Stimulated activated CD8-positive, alpha-beta memory T cell treated with anti-CD3 and anti-CD28 coated beads, Interleukin-2, amount 100 ng/mL, for 48 hours (primary cell): ENCODE measurements at regions not wholly inside any gene's neighbourhood (a gene's known extent, or its start where the extent isn't known, plus 50 kb on each side); places are given as distances from the start of the nearest gene placed in this dataset.

Source experiments
- DNase-seq, 2 donors: peaks; one replicate each; pipeline ENCODE4 v3.0.0-alpha.2; 2020; ENCODE audit warnings: low read depth in 2 of 2

- no peak for DNase-seq
Observed at GRCh38 chr5:40045429-40045828, 620.6 kb upstream of the DAB2 start.

GRCh38 chr5:40043916-40044315, 619.1 kb upstream of the DAB2 start:
- no peak for DNase-seq

GRCh38 chr5:40041452-40041851, 616.7 kb upstream of the DAB2 start:
- DNase-seq = no peak

- no peak for DNase-seq
Observed at GRCh38 chr5:40037713-40038112, 612.9 kb upstream of the DAB2 start.

GRCh38 chr5:40034441-40034840, 609.7 kb upstream of the DAB2 start:
- DNase-seq = no peak

GRCh38 chr5:40033411-40033810, 608.6 kb upstream of the DAB2 start:
- DNase-seq = no peak

DNA sequence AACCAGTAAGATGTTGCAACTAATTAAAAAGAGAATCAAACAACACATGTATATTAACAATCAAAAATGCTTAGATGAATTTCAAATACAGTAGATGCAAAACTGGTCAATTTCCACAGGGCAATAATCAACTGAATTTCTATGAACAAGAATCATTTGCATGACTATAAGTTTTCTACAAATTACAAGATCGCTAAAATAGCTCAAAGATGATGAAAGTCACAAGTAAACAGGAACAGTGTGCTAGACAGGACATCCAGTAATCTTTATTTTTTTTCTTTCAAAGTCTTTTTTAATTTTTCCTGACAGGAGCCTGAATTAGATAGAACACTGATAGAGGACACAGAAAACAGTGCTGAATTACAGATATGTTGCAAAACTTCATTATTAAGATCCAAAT, 608.2 kb upstream of the DAB2 start:
- no peak for DNase-seq

DNA sequence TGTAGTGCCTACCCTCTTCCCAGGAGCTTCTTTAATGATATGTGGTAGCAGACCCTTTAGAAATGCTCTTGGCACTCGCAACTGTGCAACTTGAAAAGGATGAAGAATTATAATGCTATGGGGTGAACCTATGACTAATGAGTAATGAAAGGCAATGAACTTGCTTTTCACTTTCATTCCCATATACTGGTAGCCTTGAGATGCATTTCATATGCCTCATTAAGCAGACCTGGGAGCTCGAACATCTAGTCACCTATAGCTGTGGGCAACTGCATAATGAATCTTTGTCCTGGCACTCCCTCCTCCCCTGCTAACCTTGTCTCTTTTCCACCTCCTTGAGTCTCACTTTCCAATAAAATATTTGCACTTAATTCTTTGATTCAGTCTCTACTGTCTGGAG, 605.9 kb upstream of the DAB2 start:
- DNase-seq = no peak

- no peak for DNase-seq
Observed at GRCh38 chr5:40029711-40030495, 605.1 kb upstream of the DAB2 start.

GRCh38 chr5:40027400-40027799, 602.6 kb upstream of the DAB2 start:
- DNase-seq = no peak

- DNase-seq = no peak
Observed at GRCh38 chr5:40025586-40025985, 600.8 kb upstream of the DAB2 start.

GRCh38 chr5:40022057-40022456, 597.3 kb upstream of the DAB2 start:
- no peak for DNase-seq

GRCh38 chr5:40021007-40021406, 596.2 kb upstream of the DAB2 start:
- DNase-seq = no peak

DNA sequence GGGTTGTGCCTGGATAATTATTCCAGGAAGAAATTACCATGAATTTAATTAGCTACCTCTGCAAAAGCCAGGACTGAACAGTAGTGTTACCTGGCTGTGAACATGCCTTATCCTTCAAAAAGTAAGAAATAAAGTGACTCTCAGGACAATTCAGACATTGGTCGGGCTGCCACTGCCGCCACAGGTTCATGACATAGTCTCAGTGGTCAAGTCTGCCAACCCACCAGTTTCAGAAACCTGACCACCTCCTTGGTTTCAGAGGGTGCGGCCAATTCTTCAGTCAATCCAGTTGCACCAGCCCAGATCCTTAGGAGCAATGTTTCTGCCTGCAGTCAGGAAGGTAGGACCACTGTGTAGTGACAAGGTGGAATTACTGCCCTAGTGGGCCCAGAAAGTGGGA, 593.1 kb upstream of the DAB2 start:
- DNase-seq = no peak

DNA sequence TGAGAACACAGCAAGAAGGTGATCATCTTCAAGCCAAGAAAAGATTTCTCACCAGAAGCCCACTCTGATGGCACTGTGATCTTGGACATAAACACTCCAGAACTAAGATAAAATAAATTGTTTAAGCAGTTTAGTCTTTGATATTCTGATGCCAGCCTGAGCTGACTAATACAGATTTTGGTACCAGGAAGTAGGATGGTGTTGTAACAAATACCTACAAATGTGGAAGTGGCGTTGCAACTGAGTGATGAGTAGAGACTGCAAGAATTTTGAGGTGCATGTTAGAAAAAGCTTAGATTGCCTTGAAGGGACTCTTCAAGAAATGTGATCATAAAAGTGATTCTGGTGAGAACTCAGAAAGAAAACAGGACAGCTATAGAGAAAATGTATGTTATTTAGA, 592.4 kb upstream of the DAB2 start:
- no peak for DNase-seq

DNA sequence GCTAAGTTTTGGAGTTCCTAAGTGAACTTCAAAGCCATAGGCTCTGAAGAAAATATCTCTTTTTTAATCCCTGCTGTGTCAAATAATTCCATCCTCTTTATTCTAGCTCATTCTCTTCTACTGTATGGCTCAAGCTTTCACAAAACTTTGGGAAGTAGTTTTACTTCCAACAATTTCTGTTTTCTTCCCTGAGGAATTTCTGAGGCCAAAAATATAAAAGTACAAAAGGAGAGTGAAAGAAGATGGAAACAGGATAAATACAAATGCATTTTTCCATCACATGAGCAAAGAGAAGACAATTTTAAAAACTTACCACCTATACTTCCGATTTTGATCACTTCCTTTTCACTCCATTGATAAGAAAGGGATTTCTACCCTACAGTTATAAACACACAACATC, 585.7 kb upstream of the DAB2 start:
- no peak for DNase-seq

DNA sequence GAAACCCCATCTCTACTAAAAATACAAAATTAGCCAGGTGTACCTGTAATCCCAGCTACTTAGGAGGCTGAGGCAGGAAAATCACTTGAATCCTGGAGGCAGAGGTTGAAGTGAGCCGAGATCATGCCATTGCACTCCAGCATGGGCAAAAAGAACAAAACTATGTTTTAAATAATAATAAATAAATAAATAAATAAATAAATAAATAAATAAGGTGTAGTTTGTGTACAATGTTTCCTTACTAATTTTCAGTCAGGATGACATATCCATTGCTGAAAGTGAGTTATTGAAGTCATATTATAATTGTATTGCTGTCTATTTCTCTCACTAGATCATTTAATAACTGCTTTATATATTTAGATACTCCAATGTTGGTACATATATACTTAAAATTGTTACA, 581.5 kb upstream of the DAB2 start:
- DNase-seq = no peak

GRCh38 chr5:40001796-40002195, 577.0 kb upstream of the DAB2 start:
- DNase-seq = no peak

GRCh38 chr5:39998518-39998917, 573.7 kb upstream of the DAB2 start:
- DNase-seq = no peak

DNA sequence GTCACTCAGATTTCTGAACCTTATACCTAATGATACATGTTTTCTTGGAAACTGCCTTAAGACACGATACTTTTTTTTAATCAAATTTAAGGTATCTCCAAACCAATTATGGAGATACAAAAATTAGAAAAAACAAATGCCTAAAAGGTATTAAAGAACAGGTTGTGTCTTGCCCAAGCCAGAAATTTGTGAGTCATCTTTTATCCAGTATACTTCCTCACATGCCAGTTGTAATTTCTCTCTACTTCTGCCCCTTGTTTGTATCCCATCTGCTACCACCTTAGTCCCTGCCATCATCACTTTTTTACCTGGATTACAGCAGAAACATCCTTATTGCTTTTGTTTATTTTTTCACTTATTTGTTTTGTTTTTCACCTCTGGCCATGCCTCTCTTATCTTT, 571.2 kb upstream of the DAB2 start:
- no peak for DNase-seq

- no peak for DNase-seq
Observed at GRCh38 chr5:39992617-39993202, 567.9 kb upstream of the DAB2 start.

DNA sequence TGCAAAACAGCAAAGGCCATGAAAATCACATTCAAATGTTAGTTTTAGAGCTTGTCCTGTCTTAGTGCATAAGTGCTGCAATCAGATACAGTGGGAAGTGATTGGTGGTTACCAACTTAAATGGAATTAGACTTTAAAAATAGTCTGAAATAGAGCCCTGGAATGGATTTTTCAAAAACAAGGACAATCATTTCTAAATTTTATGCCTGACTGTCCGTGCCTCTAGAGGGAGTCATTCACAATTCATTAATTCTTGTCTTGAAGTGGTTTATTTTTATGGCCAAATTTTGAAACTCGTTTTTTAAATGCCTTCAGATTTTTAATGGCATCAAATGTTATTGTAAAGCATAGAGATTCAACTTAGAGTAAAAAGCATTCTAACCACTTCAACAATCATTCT, 561.8 kb upstream of the DAB2 start:
- no peak for DNase-seq

GRCh38 chr5:39980056-39980455, 555.3 kb upstream of the DAB2 start:
- no peak for DNase-seq
